GM18508 (cell line): ENCODE measurements at regions not wholly inside any gene's neighbourhood (a gene's known extent, or its start where the extent isn't known, plus 50 kb on each side); places are given as distances from the start of the nearest gene placed in this dataset.

Source experiments
- ATAC-seq: cut with Tn5 transposase; IDR thresholded peaks from one replicate; pipeline ENCODE4 v1.9.1; 2021; ENCODE audit warnings: moderate number of reproducible peaks; ENCODE audit not compliant: insufficient read depth, unreplicated experiment

GRCh38 chr7:118072893-118073674 lies 110.9 kb upstream of the LSM8 start:
- ATAC-seq, result no peak

- ATAC-seq, result no peak
Observed at GRCh38 chr7:118075936-118076335, 108.0 kb upstream of the LSM8 start.

DNA sequence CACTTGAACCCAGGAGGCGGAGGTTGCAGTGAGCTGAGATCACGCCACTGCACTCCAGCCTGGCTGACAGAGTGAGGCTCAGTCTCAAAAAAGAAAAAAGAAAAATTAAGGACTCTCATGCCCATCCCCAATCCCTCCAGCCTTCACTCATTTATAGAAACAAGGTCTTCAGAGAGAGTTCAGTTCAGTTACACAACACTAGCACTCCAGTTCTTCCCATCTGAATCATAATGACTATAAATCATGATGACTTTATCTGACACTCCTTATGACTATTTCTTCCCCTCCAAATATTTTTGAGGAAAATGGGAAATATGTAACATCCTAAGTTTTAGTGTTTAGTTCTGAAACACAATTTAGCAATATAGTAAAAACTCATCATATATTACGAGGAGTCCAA lies 107.4 kb upstream of the LSM8 start:
- no peak for ATAC-seq

DNA sequence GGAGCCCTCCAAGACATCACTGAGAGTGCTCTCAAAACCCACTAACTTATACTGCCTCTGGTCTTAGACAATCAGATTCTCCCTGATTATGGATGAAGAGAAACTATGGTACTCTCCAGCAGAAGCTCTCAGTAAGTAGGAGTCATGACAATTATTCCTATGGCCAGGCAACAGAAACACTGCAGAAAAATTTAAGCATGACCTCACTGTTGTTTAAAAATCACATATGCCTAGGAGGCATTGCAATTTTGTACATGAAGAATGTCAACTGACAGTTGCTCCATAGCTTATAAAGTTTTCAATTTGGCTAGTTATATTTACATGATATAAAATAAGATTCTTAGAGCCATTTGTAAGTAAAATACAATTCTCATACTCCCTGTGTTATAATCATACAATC lies 105.9 kb upstream of the LSM8 start:
- ATAC-seq, result no peak

- no peak for ATAC-seq
Observed at GRCh38 chr7:118079369-118079768, 104.6 kb upstream of the LSM8 start.

DNA sequence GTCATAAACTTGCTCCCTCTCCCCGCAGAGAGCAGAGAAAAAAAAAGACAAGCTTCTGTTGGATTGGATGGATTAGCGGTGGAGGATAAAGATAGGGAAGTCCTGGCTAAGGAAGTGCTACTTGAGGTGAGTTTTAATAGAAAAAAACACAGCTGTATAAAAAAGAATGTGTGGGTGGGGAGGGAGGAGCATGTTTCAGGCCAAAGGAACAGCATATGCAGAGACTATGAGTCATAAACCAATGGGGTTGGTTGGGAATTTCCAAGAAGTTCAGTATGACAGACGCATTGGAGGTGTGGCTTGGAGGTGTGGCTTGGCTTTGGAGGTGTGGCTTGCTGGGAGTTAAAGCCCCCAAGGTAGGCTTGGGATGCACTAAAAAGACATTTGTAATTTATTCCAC lies 103.0 kb upstream of the LSM8 start:
- ATAC-seq, result peak; percentile 99

GRCh38 chr7:118082506-118082905 lies 101.5 kb upstream of the LSM8 start:
- no peak for ATAC-seq

DNA sequence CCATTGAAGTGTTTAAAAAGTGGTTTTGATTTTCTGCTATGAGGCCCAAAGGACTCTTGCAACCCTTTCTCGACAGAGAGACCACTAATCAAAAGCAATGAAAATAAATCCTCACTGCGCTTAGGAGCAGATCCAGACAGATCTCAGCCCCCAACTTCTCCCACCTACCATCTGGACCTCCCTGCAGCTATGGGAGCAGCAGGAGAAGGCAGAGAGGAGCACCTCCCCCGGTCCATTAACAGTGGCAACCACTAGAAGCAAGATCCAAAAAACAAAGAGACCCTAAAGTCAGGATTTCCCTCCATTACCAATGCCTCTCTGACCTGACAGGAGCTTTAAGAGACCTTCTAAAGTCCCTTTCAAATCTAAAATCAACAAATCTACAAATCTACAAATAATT lies 99.0 kb upstream of the LSM8 start:
- no peak for ATAC-seq

GRCh38 chr7:118087126-118087525 lies 96.8 kb upstream of the LSM8 start:
- no peak for ATAC-seq

GRCh38 chr7:118094044-118094443 lies 89.9 kb upstream of the LSM8 start:
- no peak for ATAC-seq

GRCh38 chr7:118104812-118105441 lies 79.0 kb upstream of the LSM8 start:
- peak; percentile 63 for ATAC-seq

GRCh38 chr7:118109607-118110006 lies 74.4 kb upstream of the LSM8 start:
- ATAC-seq, result no peak

GRCh38 chr7:118110178-118110925 lies 73.6 kb upstream of the LSM8 start:
- ATAC-seq, result no peak

- no peak for ATAC-seq
Observed at GRCh38 chr7:118111347-118111746, 72.6 kb upstream of the LSM8 start.

DNA sequence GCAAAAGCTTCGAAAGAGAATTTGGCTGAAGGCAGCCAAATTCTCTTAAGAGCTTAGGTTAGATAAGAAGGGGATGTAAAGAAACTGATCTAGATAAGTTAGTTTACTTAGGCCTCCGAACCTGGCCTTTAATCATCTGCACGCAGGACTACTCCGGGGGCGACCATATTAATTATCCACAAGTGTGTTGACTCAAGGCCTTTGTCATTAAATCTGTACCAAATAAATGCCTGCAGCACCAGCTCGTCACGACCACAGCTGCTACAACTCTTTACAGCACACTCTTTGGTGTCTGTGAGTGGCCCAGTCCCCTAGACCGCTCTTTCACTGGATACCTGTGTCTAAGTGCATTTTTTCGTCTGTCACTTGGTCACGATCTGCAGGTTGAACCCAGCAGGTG lies 69.8 kb upstream of the LSM8 start:
- no peak for ATAC-seq

DNA sequence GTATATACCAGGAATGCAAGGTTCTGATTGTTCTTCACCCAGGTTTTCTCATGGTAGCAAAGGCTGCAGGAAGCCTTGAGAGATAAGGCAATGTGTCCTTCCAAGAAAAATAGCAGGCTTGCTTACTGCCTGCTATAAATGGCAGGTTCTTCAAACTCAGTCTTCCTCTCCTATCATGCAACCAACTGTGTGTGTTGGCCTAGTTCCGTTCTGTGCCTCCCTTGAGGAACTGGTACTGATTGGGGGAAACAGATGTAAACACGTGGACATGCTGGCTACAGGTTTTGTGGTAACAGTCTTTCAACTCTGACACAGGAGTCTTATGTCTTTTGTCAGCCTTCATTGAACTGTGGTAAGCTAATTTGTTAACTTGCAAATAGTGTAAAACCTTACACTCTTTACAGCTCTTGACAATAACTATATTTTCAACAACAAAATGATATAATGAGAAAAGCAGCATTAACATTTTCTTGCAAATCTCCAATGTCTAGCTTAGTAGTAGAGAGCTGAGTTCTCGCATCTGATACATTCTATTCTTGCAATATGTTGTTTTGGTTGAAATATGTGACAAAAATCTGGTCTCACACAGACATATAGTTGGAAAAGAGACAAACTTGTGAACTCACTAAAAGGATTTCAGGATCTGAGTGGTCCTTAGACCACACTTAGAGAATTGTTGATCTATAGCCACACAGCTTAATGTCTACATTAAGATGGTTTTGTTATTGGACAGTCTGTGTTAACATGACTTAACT lies 54.7 kb upstream of the LSM8 start:
- no peak for ATAC-seq

DNA sequence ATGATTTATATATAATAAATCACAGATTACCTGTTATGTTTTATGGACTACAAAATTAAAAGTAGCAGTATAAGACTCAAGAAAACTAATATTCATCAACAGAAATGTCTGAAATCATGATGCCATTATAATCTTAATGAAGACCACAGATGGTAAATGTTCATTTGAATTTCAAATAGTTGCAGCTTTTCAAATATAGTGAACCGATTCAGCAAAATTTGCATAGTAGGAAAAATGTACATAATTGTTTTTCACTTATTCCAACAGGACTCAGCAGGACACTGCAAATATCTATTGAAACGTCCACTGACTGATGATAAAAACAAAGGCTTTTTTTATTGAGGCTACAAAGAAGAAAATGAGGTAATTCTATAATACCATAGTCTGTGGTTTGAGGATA lies 51.2 kb upstream of the LSM8 start:
- no peak for ATAC-seq
